Heart left ventricle (tissue), 13 donors: ENCODE measurements at regions not wholly inside any gene's neighbourhood (a gene's known extent, or its start where the extent isn't known, plus 50 kb on each side); places are given as distances from the start of the nearest gene placed in this dataset.
"Not testable (repeated sequence)": the region's sequence is repeated elsewhere in the genome, so short reads cannot be mapped to it uniquely, and the experiment has no call there.

Source experiments
- POLR2A ChIP-seq, 2 donors: fragments of 450-650 bp; IDR thresholded peaks; one replicate each; pipeline ENCODE4 v1.6.1; 2017; ENCODE audit warnings: antibody characterized with exemption in 2 of 2, mild to moderate bottlenecking in 2 of 2, moderate library complexity in 2 of 2
- TF ChIP-seq, protein P1 (sequence below), 12 donors: fragments of 200-600 bp; sonication (generic) in 4 of 12; IDR thresholded peaks; one replicate each; pipeline versions ENCODE4 v1.5.0 to v1.8.0; 2018 to 2022; ENCODE audit warnings: antibody characterized with exemption in 12 of 12, mild to moderate bottlenecking in 5 of 12
- donor health status: ischemic (EF 13 %, LVEDD 7.1; RV severe dilation, severe dysfunction).
- donor health status: DM: no; HTN: yes; CAD: no.
- donor health status: DM: no; HTN: no; CAD: no.
- donor health status: ischemic (EF 25% LVEDD 6.9; RV normal size, moderate dysfunction).
- donor health status: ischemic (EF 25% LVEDD 5.7; RV mildly dilated, moderate dysfunction).
- donor health status: ischemic (EF 35%, LVEDD 5.7; RV mildly dilated, moderate dysfunction).
- donor health status: nonischemic (EF 11% LVEDD 7.7; RV severe dilation, severe dysfunction).
- donor health status: DM: yes; HTN: yes; CAD: no.
- donor health status: PGD.
- donor health status: ischemic (EF 29% LVEDD 5.4; RV normal size, mild dysfunction).
- donor health status: nonischemic (EF 23%, LVEDD 6.1; RV moderate dilation, normal function).

GRCh38 chr1:238326479-238326878 lies 435.8 kb upstream of the ZP4 start:
- TF ChIP-seq, protein P1, sequence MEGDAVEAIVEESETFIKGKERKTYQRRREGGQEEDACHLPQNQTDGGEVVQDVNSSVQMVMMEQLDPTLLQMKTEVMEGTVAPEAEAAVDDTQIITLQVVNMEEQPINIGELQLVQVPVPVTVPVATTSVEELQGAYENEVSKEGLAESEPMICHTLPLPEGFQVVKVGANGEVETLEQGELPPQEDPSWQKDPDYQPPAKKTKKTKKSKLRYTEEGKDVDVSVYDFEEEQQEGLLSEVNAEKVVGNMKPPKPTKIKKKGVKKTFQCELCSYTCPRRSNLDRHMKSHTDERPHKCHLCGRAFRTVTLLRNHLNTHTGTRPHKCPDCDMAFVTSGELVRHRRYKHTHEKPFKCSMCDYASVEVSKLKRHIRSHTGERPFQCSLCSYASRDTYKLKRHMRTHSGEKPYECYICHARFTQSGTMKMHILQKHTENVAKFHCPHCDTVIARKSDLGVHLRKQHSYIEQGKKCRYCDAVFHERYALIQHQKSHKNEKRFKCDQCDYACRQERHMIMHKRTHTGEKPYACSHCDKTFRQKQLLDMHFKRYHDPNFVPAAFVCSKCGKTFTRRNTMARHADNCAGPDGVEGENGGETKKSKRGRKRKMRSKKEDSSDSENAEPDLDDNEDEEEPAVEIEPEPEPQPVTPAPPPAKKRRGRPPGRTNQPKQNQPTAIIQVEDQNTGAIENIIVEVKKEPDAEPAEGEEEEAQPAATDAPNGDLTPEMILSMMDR (IDR thresholded peaks at IDR 0.05): not testable (repeated sequence)
- TF ChIP-seq POLR2A (IDR thresholded peaks at IDR 0.05): not testable (repeated sequence)
